ENCODE measurements at regions not wholly inside any gene's neighbourhood (a gene's known extent, or its start where the extent isn't known, plus 50 kb on each side); places are given as distances from the start of the nearest gene placed in this dataset.

- TF ChIP-seq CTCF (conservative IDR thresholded peaks at IDR 0.05; ENCODE audit: low read depth in 2 of 2): no peak
- no peak for TF ChIP-seq CREB1 (CRISPR knock-in tag; IDR thresholded peaks at IDR 0.05; ENCODE audit: low read depth)
- TF ChIP-seq EZH2 (IDR thresholded peaks at IDR 0.05; ENCODE audit: low read depth, unreplicated experiment): no peak
- no peak for TF ChIP-seq STAT1 (IDR thresholded peaks at IDR 0.05; ENCODE audit: unreplicated experiment)
- TF ChIP-seq POLR2AphosphoS5 (IDR thresholded peaks at IDR 0.05; ENCODE audit: low read depth): no peak
- TF ChIP-seq REST (IDR thresholded peaks at IDR 0.05; ENCODE audit: unreplicated experiment): no peak
- no peak for TF ChIP-seq EZH2phosphoT487 (IDR thresholded peaks at IDR 0.05; ENCODE audit: unreplicated experiment)
These were observed 120.9 kb downstream of the UTP18 start for GRCh38 chr17:51381262-51381661.
